Astrocyte of the hippocampus (primary cell): ENCODE measurements at regions not wholly inside any gene's neighbourhood (a gene's known extent, or its start where the extent isn't known, plus 50 kb on each side); places are given as distances from the start of the nearest gene placed in this dataset.
"Not testable (repeated sequence)": the region's sequence is repeated elsewhere in the genome, so short reads cannot be mapped to it uniquely, and the experiment has no call there.

ENCODE experiments used
- DNase-seq: peaks from one replicate; pipeline ENCODE4 v3.0.0; 2011; ENCODE audit warnings: low read depth, low spot score

- no peak for DNase-seq
These were observed 64.9 kb downstream of the FAM170A start for GRCh38 chr5:119694284-119694683.

- DNase-seq = no peak
These were observed 76.7 kb downstream of the FAM170A start for GRCh38 chr5:119706049-119706448.

GRCh38 chr5:119708076-119708790 is 78.9 kb downstream of the FAM170A start:
- DNase-seq = no peak

GRCh38 chr5:119721775-119722174 is 92.4 kb downstream of the FAM170A start:
- no peak for DNase-seq

- DNase-seq = not testable (repeated sequence)
These were observed 95.9 kb downstream of the FAM170A start for GRCh38 chr5:119725291-119725690.

- DNase-seq = no peak
These were observed 97.2 kb downstream of the FAM170A start for GRCh38 chr5:119726544-119726943.

GRCh38 chr5:119740225-119740624 is 110.9 kb downstream of the FAM170A start:
- DNase-seq = no peak

- no peak for DNase-seq
These were observed 112.3 kb downstream of the FAM170A start for GRCh38 chr5:119741691-119742090.

- DNase-seq = no peak
These were observed 113.0 kb downstream of the FAM170A start for GRCh38 chr5:119742311-119742710.

GRCh38 chr5:119743927-119744326 is 114.6 kb downstream of the FAM170A start:
- peak; percentile 33 for DNase-seq

- peak; percentile 5 for DNase-seq
These were observed 116.6 kb downstream of the FAM170A start for GRCh38 chr5:119745976-119746375.

GRCh38 chr5:119746984-119747383 is 117.6 kb downstream of the FAM170A start:
- no peak for DNase-seq

- DNase-seq = no peak
These were observed 121.8 kb downstream of the FAM170A start for GRCh38 chr5:119750887-119751733.

GRCh38 chr5:119751734-119752094 is 122.4 kb downstream of the FAM170A start:
- no peak for DNase-seq

GRCh38 chr5:119752921-119753886 is 123.8 kb downstream of the FAM170A start:
- no peak for DNase-seq

- not testable (repeated sequence) for DNase-seq
These were observed 125.5 kb downstream of the FAM170A start for GRCh38 chr5:119754825-119755224.

GRCh38 chr5:119757276-119757675 is 127.9 kb downstream of the FAM170A start:
- DNase-seq = no peak

- not testable (repeated sequence) for DNase-seq
These were observed 140.6 kb downstream of the FAM170A start for GRCh38 chr5:119769695-119770693.

GRCh38 chr5:119780145-119780544 is 150.8 kb downstream of the FAM170A start:
- not testable (repeated sequence) for DNase-seq

- no peak for DNase-seq
These were observed 155.7 kb downstream of the FAM170A start for GRCh38 chr5:119785057-119785456.
